ENCODE measurements at regions not wholly inside any gene's neighbourhood (a gene's known extent, or its start where the extent isn't known, plus 50 kb on each side); places are given as distances from the start of the nearest gene placed in this dataset.

- TF ChIP-seq EZH2 (IDR thresholded peaks at IDR 0.05; ENCODE audit: low read depth) (no peak), CTCF (conservative IDR thresholded peaks at IDR 0.05) (no peak)
Measured at GRCh38 chr15:72855791-72856190, 72.2 kb upstream of the ADPGK start.
